ENCODE measurements at regions not wholly inside any gene's neighbourhood (a gene's known extent, or its start where the extent isn't known, plus 50 kb on each side); places are given as distances from the start of the nearest gene placed in this dataset.
"Not testable (repeated sequence)": the region's sequence is repeated elsewhere in the genome, so short reads cannot be mapped to it uniquely, and the experiment has no call there.

- TF ChIP-seq, protein P1, sequence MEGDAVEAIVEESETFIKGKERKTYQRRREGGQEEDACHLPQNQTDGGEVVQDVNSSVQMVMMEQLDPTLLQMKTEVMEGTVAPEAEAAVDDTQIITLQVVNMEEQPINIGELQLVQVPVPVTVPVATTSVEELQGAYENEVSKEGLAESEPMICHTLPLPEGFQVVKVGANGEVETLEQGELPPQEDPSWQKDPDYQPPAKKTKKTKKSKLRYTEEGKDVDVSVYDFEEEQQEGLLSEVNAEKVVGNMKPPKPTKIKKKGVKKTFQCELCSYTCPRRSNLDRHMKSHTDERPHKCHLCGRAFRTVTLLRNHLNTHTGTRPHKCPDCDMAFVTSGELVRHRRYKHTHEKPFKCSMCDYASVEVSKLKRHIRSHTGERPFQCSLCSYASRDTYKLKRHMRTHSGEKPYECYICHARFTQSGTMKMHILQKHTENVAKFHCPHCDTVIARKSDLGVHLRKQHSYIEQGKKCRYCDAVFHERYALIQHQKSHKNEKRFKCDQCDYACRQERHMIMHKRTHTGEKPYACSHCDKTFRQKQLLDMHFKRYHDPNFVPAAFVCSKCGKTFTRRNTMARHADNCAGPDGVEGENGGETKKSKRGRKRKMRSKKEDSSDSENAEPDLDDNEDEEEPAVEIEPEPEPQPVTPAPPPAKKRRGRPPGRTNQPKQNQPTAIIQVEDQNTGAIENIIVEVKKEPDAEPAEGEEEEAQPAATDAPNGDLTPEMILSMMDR (conservative IDR thresholded peaks at IDR 0.05) = not testable (repeated sequence)
- not testable (repeated sequence) for TF ChIP-seq EZH2 (IDR thresholded peaks at IDR 0.05; ENCODE audit: low read depth)
Observed at GRCh38 chr17:63287006-63287405, 159.1 kb downstream of the CYB561 start.
